Body of pancreas (tissue), 4 donors: ENCODE measurements at regions not wholly inside any gene's neighbourhood (a gene's known extent, or its start where the extent isn't known, plus 50 kb on each side); places are given as distances from the start of the nearest gene placed in this dataset.

ENCODE experiments used
- POLR2A ChIP-seq, 3 donors: fragments of 450-650 bp; IDR thresholded peaks; one replicate each; pipeline ENCODE4 v1.6.1; 2016; ENCODE audit warnings: antibody characterized with exemption in 3 of 3, mild to moderate bottlenecking in 2 of 3
- TF ChIP-seq, protein P1 (sequence below), 7 experiments: fragments of 450-650 bp in 4 of 7; fragments of 200-600 bp in 3 of 7; sonication (generic) in 3 of 7; IDR thresholded peaks; one replicate each; pipeline ENCODE4 v1.5.1; 2016 to 2019; ENCODE audit warnings: antibody characterized with exemption in 7 of 7

DNA sequence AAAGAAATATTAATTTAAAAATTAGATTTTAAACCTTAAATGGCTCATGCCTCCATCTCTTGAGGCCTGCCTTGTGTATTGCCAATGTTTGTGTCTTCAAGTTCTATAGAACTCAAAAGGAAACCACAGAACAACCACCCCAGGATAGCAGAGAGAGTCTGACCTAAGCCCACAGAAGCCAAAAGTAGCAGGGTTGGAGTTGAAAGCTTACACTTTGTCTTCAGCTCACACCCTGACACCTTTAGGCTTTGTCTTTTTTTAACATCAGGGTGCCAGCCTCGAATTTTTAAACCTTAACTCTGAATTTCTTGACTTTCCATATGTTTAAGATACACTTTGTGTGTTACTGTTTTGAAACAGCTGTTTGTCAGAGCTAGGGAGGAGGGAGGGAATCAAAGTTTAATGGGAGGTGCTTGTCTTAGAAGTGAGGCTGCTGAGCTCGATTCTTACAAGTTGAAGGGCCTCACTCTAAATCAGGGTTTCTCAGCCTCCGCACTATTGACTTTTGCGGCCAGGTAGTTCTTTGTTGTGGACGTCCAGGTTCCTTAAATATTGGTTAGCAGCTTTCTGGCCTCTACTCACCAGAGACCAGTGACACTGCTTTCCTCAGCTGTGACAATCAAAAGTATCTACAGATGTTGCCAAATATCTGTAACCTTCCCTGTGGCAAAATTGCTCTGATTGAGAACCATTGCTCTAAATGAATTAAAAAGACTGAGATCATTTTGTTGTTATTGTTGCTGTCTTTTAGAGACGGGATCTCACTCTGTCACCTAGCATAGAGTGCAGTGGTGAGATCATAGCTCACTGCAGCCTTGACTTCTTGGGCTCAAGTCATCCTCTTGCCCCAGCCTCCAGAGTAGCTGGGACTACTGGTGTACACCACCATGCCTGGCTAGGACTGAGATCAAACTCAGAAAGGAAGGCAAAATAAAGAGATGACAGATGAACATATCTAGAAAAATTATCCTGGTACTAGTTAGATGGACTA, 139.2 kb upstream of the EOMES start:
- TF ChIP-seq, protein P1, sequence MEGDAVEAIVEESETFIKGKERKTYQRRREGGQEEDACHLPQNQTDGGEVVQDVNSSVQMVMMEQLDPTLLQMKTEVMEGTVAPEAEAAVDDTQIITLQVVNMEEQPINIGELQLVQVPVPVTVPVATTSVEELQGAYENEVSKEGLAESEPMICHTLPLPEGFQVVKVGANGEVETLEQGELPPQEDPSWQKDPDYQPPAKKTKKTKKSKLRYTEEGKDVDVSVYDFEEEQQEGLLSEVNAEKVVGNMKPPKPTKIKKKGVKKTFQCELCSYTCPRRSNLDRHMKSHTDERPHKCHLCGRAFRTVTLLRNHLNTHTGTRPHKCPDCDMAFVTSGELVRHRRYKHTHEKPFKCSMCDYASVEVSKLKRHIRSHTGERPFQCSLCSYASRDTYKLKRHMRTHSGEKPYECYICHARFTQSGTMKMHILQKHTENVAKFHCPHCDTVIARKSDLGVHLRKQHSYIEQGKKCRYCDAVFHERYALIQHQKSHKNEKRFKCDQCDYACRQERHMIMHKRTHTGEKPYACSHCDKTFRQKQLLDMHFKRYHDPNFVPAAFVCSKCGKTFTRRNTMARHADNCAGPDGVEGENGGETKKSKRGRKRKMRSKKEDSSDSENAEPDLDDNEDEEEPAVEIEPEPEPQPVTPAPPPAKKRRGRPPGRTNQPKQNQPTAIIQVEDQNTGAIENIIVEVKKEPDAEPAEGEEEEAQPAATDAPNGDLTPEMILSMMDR (IDR thresholded peaks at IDR 0.05), result no peak
- no peak for TF ChIP-seq POLR2A (IDR thresholded peaks at IDR 0.05)
